Activated B cell treated with CpG ODN at 0.5 μM for 24 hours (primary cell): ENCODE measurements at regions not wholly inside any gene's neighbourhood (a gene's known extent, or its start where the extent isn't known, plus 50 kb on each side); places are given as distances from the start of the nearest gene placed in this dataset.

ENCODE experiments used
- ATAC-seq: fragments of 200-7000 bp; cut with Tn5 transposase; one replicate; pipeline ENCODE4 v1.10.0; 2021; ENCODE audit warnings: low read depth, mild to moderate bottlenecking, moderate library complexity
- CTCF ChIA-PET: fragments of 350-600 bp; sonication (Branson Sonifier 250); formaldehyde crosslinking; loops from one replicate; lab custom pipeline; 2021; ENCODE audit warnings: antibody characterized with exemption; lab: Charles Lee
- POLR2A ChIA-PET: fragments of 350-600 bp; sonication (Branson Sonifier 250); formaldehyde crosslinking; loops from one replicate; lab custom pipeline; 2021; ENCODE audit warnings: antibody characterized with exemption; lab: Charles Lee
- DNase-seq: peaks from one replicate; pipeline ENCODE4 v3.0.0; 2022
- H3K27ac Mint-ChIP-seq: one replicate; pipeline ENCODE4 v1.8.0; 2020; ENCODE audit warnings: mixed read lengths
- H3K27me3 Mint-ChIP-seq: one replicate; pipeline ENCODE4 v1.8.0; 2021; ENCODE audit warnings: mixed read lengths
- H3K36me3 Mint-ChIP-seq: one replicate; pipeline ENCODE4 v1.8.0; 2021; ENCODE audit warnings: low read depth, mixed read lengths
- H3K4me1 Mint-ChIP-seq: one replicate; pipeline ENCODE4 v1.8.0; 2021; ENCODE audit warnings: mixed read lengths
- H3K4me3 Mint-ChIP-seq: one replicate; pipeline ENCODE4 v1.8.0; 2020; ENCODE audit warnings: mild to moderate bottlenecking, mixed read lengths
- H3K9me3 Mint-ChIP-seq: one replicate; pipeline ENCODE4 v1.8.0; 2020; ENCODE audit warnings: mixed read lengths
- intact Hi-C: fragments of 100-400 bp; cut with micrococcal nuclease; formaldehyde crosslinking; loops from one replicate; pipeline ENCODE4 v1.15.1; 2024
- TF ChIP-seq, protein P1 (sequence below): fragments of 200-600 bp; IDR thresholded peaks from one replicate; pipeline ENCODE4 v1.8.0; 2022; ENCODE audit warnings: antibody characterized with exemption, mild to moderate bottlenecking

DNA sequence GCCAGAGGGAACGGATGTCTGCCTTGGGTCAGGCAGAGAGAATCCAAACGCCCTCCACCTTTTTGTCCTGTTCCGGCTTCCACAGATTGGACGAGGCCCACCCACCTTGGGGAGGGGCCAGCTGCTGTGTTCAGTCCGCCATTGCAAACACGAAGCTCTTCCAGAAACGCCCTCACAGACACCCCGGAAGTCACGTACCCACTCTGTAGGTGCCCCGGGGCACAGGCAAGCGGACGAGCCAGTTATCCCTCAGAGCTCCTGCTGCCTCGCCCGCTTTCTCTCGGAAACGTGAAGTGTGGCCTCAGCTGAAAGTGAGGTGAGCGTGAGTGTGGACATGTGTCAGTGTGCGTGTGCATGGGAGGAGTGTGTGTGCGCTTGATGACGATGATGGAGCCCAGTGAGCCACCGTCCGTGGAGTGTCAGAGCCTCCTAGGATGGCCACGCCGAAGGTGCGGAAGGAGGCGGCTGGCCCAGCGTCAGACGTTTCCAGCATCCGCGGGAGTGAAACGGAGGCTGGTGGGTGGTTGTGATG lies 869.2 kb downstream of the TBC1D22A start:
- H3K27me3 Mint-ChIP-seq: peaks cover 8% of the 10 kb centered on the region
- intact Hi-C loops: no loop called here
- no peak for DNase-seq

DNA sequence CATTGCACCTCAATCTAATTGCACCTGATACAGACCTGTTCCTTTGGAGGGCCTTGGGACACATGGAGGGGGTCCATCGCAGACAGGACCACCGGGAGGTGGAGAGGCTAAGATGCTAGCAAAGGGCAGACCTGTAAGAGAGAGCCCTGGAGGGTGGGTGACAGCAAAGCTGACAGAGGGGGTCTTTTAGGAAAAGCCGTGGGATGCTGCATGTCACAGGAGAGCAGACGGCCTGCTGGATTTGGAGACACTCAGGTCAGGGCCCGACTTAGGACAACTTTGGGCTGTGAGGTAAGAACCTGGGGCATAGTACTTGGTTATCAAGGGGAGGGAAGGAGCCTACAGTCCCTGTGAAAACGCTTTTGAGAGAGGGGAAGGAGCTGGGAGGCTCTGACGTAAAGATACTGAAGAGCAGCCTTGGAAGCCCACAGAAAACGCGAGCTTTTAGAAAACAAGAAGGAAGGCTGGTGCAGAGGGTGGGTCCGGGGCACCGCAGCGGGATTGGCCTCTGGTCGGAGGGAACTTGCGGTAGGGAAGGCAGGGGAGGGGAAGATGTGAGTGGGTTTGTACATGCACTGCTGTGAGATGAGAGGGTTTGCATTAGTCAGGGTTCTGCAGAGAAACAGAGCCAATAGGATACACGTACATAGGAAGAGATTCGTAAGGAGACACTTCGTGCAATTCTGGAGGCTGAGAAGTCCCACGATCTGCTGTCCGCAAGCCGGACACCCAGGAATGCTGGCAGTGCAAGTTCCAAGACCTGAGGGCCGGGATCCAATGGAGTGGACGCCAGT lies 868.5 kb downstream of the TBC1D22A start:
- H3K4me1 Mint-ChIP-seq: no peaks in the 10 kb centered on the region

More for the DNA sequence above, 869.2 kb downstream of the TBC1D22A start:
- POLR2A ChIA-PET: no interaction called here
- no peak overlapping the region for H3K4me3 Mint-ChIP-seq
- no peaks in the 10 kb centered on the region for H3K4me1 Mint-ChIP-seq
- ATAC-seq: no peak
- CTCF ChIA-PET: no interaction called here
- H3K27ac Mint-ChIP-seq: no peak overlapping the region
- H3K9me3 Mint-ChIP-seq: peaks cover 6% of the 10 kb centered on the region
- TF ChIP-seq, protein P1, sequence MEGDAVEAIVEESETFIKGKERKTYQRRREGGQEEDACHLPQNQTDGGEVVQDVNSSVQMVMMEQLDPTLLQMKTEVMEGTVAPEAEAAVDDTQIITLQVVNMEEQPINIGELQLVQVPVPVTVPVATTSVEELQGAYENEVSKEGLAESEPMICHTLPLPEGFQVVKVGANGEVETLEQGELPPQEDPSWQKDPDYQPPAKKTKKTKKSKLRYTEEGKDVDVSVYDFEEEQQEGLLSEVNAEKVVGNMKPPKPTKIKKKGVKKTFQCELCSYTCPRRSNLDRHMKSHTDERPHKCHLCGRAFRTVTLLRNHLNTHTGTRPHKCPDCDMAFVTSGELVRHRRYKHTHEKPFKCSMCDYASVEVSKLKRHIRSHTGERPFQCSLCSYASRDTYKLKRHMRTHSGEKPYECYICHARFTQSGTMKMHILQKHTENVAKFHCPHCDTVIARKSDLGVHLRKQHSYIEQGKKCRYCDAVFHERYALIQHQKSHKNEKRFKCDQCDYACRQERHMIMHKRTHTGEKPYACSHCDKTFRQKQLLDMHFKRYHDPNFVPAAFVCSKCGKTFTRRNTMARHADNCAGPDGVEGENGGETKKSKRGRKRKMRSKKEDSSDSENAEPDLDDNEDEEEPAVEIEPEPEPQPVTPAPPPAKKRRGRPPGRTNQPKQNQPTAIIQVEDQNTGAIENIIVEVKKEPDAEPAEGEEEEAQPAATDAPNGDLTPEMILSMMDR: no peak
- no peaks in the 10 kb centered on the region for H3K36me3 Mint-ChIP-seq

DNA sequence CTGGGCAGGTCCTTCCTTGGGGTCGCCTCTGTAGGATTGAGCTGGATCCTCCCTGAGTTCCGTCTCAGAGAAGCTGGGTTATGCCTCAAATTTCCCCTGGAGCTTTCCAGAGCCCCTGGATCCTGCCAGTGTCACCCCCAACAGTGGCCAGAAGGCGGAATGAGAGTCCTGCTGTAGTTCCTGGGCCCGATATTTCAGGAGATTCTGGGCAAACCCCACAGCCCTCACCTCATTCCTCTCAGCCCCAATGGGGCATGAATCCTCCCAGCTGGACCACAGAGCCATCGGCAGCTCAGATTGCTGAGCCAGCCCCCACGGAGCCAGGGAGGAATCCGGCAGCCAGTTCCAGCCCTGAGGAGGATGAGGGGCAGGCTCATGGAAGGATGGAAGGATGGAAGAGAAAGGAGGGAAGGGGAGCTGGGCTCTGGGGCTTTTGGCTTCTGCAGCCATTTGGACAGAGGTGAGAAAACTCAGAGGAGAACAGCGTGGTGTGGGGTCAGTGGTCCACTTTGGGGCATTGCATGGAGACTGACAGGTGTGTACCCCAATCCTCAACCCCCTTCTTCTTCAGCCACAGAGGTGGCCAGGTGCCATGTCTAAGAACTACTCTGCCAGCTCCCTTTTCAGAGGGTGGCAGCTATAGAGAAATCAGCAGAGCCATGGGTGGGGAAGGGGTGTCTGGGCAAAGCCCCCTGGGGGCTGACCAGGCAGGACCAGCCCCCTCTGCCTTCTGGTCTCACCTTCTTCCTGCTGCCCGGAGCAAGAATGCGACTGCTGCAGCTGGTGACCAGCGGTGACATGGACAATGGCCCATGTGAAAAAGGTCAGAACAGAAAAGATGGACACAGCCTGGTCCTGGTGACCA lies 867.6 kb downstream of the TBC1D22A start:
- CTCF ChIA-PET: no interaction called here
- TF ChIP-seq, protein P1: no peak
- POLR2A ChIA-PET: no interaction called here
- no peak overlapping the region for H3K27ac Mint-ChIP-seq
- no peak for ATAC-seq
- H3K27me3 Mint-ChIP-seq: peaks cover 5% of the 10 kb centered on the region
- no peaks in the 10 kb centered on the region for H3K36me3 Mint-ChIP-seq
- H3K4me3 Mint-ChIP-seq: no peak overlapping the region
- no peak for DNase-seq
- intact Hi-C loops: no loop called here
- peaks cover 6% of the 10 kb centered on the region for H3K9me3 Mint-ChIP-seq
- H3K4me1 Mint-ChIP-seq: no peaks in the 10 kb centered on the region

More for the DNA sequence above, 868.5 kb downstream of the TBC1D22A start:
- H3K27ac Mint-ChIP-seq: no peak overlapping the region
- ATAC-seq (no peak), DNase-seq (no peak)
- intact Hi-C loops: no loop called here
- peaks cover 6% of the 10 kb centered on the region for H3K9me3 Mint-ChIP-seq
- TF ChIP-seq, protein P1: no peak
- no peak overlapping the region for H3K4me3 Mint-ChIP-seq
- no peaks in the 10 kb centered on the region for H3K36me3 Mint-ChIP-seq
- POLR2A ChIA-PET: no interaction called here
- peaks cover 8% of the 10 kb centered on the region for H3K27me3 Mint-ChIP-seq
- CTCF ChIA-PET: no interaction called here

DNA sequence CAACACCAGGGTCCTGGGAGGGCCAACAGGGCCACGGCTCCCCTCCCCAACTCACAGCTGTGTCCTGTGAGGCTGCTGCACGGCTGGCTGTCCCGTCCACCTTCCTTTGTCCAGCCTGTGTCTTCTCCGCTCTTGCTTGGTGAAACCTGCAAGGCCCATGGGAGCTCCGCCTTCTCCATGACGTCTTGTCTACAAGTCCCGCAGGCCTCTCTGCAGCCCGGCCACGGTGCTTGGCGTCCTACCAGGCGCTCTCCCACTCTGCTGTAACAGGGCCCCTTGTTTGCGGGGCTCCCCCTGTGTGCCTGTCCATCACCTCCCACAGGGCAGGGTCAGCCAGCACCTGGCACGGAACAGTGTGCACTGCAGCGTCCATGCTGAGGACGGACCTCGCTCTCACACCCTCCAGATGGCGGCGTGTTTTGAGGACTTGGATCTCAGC lies 866.8 kb downstream of the TBC1D22A start:
- Mint-ChIP-seq H3K9me3 (peaks cover 6% of the 10 kb centered on the region), H3K27me3 (peaks cover under 1% of the 10 kb centered on the region), H3K36me3 (no peaks in the 10 kb centered on the region), H3K4me1 (no peaks in the 10 kb centered on the region), H3K27ac (no peak overlapping the region), H3K4me3 (no peak overlapping the region)
- ChIA-PET CTCF (no interaction called here), POLR2A (no interaction called here)
- ATAC-seq: no peak
- intact Hi-C loops: no loop called here
- TF ChIP-seq, protein P1: no peak
- no peak for DNase-seq
